ENCODE measurements at regions not wholly inside any gene's neighbourhood (a gene's known extent, or its start where the extent isn't known, plus 50 kb on each side); places are given as distances from the start of the nearest gene placed in this dataset.

DNA sequence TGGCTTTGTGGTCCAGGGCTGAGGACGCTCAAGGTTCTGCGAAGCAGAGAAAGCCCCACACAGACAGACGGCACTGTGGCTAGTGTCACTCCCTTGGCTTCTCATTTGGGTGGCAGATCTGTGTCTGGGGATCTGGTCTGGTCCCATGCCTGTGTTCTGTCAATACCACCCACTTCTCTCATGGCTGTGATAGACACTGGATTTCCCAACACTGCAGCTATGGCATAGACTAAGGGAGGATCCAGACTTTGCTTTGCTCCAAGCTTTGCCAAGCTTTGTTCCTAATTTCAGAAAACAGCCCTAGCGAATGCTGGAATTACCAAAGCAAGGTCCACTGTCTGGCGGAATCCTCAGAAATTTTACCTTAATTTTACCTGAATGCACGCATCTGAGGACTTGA, 62.1 kb downstream of the GADD45G start:
- Histone ChIP-seq H3K27ac (no peak overlapping the region), H4K20me1 (ENCODE audit: insufficient read depth, poor library complexity, severe bottlenecking) (no peaks in the 10 kb centered on the region), H2AFZ (no peak overlapping the region), H3K4me3 (no peak overlapping the region), H3K9me3 (ENCODE audit: low read depth) (no peaks in the 10 kb centered on the region), H3K9me2 (replicated peaks; ENCODE audit: insufficient read depth) (no peaks in the 10 kb centered on the region), H3K4me2 (no peak overlapping the region), H3K36me3 (replicated peaks; ENCODE audit: insufficient read depth, low read depth) (no peaks in the 10 kb centered on the region), H3K27me3 (no peaks in the 10 kb centered on the region), H3K79me2 (no peaks in the 10 kb centered on the region), H3K4me1 (ENCODE audit: insufficient read depth) (peaks cover 53% of the 10 kb centered on the region)
- 93% methylated on average over 6 of the region's 6 CpGs for WGBS (ENCODE audit: low lambda C conversion rate, missing lambda C conversion rate)
- no peak for TF ChIP-seq EZH2 (IDR thresholded peaks at IDR 0.05; ENCODE audit: borderline replicate concordance)
- no peak for TF ChIP-seq EZH2phosphoT487 (IDR thresholded peaks at IDR 0.05; ENCODE audit: low read depth, severe bottlenecking, unreplicated experiment)
- TF ChIP-seq, protein P1, sequence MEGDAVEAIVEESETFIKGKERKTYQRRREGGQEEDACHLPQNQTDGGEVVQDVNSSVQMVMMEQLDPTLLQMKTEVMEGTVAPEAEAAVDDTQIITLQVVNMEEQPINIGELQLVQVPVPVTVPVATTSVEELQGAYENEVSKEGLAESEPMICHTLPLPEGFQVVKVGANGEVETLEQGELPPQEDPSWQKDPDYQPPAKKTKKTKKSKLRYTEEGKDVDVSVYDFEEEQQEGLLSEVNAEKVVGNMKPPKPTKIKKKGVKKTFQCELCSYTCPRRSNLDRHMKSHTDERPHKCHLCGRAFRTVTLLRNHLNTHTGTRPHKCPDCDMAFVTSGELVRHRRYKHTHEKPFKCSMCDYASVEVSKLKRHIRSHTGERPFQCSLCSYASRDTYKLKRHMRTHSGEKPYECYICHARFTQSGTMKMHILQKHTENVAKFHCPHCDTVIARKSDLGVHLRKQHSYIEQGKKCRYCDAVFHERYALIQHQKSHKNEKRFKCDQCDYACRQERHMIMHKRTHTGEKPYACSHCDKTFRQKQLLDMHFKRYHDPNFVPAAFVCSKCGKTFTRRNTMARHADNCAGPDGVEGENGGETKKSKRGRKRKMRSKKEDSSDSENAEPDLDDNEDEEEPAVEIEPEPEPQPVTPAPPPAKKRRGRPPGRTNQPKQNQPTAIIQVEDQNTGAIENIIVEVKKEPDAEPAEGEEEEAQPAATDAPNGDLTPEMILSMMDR (IDR thresholded peaks at IDR 0.05; ENCODE audit: poor library complexity), result no peak
- no peak for DNase-seq (ENCODE audit: low spot score)

- no peak overlapping the region for H2AFZ ChIP-seq
- no peaks in the 10 kb centered on the region for H3K27me3 ChIP-seq
- H3K9me3 ChIP-seq (ENCODE audit: low read depth), result no peaks in the 10 kb centered on the region
- no peak for TF ChIP-seq EZH2 (IDR thresholded peaks at IDR 0.05; ENCODE audit: borderline replicate concordance)
- TF ChIP-seq EZH2phosphoT487 (IDR thresholded peaks at IDR 0.05; ENCODE audit: low read depth, severe bottlenecking, unreplicated experiment), result no peak
- TF ChIP-seq, protein P1 (IDR thresholded peaks at IDR 0.05; ENCODE audit: poor library complexity), result no peak
- WGBS (ENCODE audit: low lambda C conversion rate, missing lambda C conversion rate), result 37% methylated on average over 8 of the region's 8 CpGs
- H3K27ac ChIP-seq, result peak overlapping the region; percentile 48
- peak overlapping the region; percentile 1 for H3K4me2 ChIP-seq
- peak; percentile 57 for DNase-seq (ENCODE audit: low spot score)
- no peaks in the 10 kb centered on the region for H4K20me1 ChIP-seq (ENCODE audit: insufficient read depth, poor library complexity, severe bottlenecking)
- H3K9me2 ChIP-seq (replicated peaks; ENCODE audit: insufficient read depth), result no peaks in the 10 kb centered on the region
- H3K4me1 ChIP-seq (ENCODE audit: insufficient read depth), result peaks cover 48% of the 10 kb centered on the region
- H3K4me3 ChIP-seq, result no peak overlapping the region
- H3K79me2 ChIP-seq, result no peaks in the 10 kb centered on the region
- H3K36me3 ChIP-seq (replicated peaks; ENCODE audit: insufficient read depth, low read depth), result no peaks in the 10 kb centered on the region
These were observed 62.9 kb downstream of the GADD45G start for GRCh38 chr9:89667726-89668125.

DNA sequence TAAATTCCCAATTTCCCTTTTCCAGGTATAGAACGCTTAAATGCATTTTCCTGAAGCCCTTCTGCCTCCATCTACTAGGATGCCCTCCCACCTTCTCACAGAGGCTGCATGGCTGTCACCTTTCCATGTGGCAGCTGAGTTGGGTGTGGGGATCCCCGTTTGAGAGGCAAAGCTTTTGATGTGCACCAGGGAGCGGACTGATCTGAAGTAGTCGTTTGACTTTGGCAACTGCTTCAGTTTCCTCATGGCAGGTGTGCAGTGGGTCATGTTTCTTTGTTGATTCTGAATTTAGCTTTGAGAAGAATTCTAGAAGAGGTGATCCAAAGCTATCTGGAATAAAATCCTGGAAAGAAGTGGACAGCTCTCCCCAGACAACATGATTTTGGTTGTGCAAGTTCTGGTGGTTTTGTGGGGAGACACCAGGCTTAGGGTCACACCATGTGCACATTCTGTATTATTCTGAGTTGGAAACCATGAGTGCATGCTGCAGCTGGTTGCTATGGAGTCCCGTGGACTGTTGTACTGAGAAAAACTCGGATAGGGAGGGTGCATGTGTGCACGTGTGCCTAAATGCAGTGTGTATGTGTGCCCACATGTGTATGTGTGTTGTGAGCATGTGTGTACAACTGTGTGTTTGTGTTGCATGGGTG, 63.5 kb downstream of the GADD45G start:
- Histone ChIP-seq H3K27ac (peak overlapping the region; percentile 48), H3K4me3 (no peak overlapping the region), H3K79me2 (no peaks in the 10 kb centered on the region), H3K9me2 (replicated peaks; ENCODE audit: insufficient read depth) (no peaks in the 10 kb centered on the region), H3K36me3 (replicated peaks; ENCODE audit: insufficient read depth, low read depth) (no peaks in the 10 kb centered on the region), H3K9me3 (ENCODE audit: low read depth) (no peaks in the 10 kb centered on the region), H3K4me1 (ENCODE audit: insufficient read depth) (peaks cover 47% of the 10 kb centered on the region), H2AFZ (no peak overlapping the region), H3K4me2 (no peak overlapping the region), H4K20me1 (ENCODE audit: insufficient read depth, poor library complexity, severe bottlenecking) (no peaks in the 10 kb centered on the region), H3K27me3 (no peaks in the 10 kb centered on the region)
- DNase-seq (ENCODE audit: low spot score), result no peak
- no peak for TF ChIP-seq EZH2 (IDR thresholded peaks at IDR 0.05; ENCODE audit: borderline replicate concordance)
- TF ChIP-seq, protein P1 (IDR thresholded peaks at IDR 0.05; ENCODE audit: poor library complexity), result no peak
- no peak for TF ChIP-seq EZH2phosphoT487 (IDR thresholded peaks at IDR 0.05; ENCODE audit: low read depth, severe bottlenecking, unreplicated experiment)
- WGBS (ENCODE audit: low lambda C conversion rate, missing lambda C conversion rate), result 75% methylated on average over 7 of the region's 7 CpGs

Data from hepatocyte (in vitro differentiated cells).